HG02840 (cell line): ENCODE measurements at regions not wholly inside any gene's neighbourhood (a gene's known extent, or its start where the extent isn't known, plus 50 kb on each side); places are given as distances from the start of the nearest gene placed in this dataset.

Experiments
- ATAC-seq: cut with Tn5 transposase; IDR thresholded peaks from one replicate; pipeline ENCODE4 v1.9.1; 2021; ENCODE audit warnings: mild to moderate bottlenecking, moderate library complexity, moderate number of reproducible peaks; ENCODE audit not compliant: unreplicated experiment, low FRiP score

DNA sequence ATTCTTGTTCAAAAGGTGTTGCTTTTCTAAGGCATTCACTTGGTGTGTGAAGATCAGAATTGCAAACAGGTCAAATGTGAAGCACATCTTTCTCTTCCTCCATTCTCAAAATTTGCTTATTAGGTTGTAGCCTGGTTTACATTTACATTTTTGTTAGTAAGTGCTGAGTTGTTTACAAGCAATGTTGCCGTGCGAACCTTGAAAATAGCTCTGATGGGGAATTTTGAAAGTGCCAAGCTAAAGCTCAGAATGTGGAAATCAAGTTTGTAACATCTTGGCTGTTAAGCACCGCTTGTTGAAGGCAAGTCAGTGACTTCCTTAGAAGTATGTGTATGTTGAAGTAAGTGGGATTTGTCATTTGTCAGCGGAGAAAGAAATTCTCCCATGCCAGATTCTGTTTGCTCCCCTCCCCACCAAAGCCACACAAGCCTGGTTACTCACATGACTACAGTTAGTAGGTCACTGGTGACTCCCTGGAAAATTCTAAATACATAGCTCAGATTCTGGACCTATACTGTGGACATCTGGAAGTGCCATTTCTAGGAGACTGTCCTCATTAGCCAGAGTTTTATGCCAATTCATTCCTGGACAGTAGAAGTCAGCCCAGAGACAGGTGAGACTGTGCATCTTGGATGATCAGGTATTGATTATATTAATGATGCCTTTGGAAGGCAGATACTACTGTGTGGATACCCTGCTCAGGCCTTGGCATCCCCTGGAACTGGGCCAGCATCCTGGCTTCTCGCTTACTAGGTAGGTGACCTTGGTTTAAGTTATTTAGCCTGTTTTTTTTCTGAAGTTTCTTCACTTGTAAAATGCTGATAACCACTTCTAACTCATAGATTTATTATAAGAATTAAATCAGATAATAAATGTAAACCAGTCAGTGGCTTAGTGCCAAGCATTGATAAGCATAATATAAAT is 390.6 kb upstream of the SEMA6D start:
- ATAC-seq, result no peak

DNA sequence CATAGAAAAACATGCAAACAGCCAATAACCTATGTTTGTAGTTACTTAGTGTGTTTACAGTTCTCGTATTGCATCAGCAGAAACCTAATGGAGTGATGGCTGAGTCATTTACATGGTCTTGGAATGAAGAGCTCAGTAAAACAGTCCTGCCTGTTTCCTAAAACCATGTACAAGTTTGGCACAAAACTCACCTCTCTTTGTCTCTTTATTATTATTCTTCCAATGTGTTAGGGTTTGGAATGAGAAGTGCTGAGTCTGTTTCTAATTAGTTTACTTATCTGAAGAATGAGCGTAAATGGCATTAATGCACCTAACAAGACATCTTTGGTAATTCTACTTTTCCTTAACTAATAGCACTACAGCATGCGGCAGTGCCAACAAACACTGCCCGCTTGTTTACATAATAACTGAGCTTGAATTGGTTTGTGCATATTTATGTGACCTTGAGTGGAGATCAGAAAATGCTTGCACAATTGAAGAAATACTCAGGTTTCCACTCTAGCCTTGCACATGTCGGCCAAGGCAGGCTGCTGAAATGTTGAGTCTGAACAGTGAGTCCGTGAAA is 385.4 kb upstream of the SEMA6D start:
- ATAC-seq, result no peak

DNA sequence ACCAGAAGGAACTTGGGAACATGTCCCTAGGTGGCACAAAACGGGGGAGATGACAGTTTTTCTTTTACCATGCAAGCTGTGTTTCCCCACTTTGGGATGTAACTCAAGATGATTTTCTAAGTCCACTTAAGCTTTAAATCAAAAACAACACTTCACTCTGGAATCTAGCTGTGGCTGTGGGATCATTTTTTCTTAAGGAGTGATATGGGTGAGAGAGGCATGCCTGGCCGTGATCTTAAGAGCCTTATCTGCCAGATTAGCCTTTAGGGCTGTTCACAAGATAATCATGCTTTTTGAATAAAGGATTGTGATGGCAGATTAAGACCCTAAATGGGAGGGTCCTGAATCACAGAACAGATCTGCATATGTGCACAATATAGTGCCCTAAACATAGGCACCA is 384.8 kb upstream of the SEMA6D start:
- ATAC-seq, result no peak

DNA sequence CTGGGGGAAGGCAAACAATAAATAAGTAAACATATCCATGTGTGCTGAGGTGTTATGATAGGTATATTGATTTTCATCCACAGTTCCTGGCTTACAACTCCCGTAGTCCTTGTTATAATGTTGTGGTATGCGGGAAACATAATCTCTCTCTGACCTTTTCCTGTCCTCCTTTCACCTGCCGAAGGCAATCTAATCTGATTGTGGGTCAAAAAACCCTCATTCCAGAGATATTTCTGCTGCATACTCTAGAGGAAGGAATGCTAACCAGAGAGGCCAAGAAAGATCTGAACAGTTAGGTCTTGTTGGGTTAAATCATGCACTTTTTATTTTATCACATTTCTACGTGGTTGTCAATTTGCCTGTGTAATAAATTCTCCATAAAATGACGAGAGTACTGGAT is 383.6 kb upstream of the SEMA6D start:
- ATAC-seq, result no peak

DNA sequence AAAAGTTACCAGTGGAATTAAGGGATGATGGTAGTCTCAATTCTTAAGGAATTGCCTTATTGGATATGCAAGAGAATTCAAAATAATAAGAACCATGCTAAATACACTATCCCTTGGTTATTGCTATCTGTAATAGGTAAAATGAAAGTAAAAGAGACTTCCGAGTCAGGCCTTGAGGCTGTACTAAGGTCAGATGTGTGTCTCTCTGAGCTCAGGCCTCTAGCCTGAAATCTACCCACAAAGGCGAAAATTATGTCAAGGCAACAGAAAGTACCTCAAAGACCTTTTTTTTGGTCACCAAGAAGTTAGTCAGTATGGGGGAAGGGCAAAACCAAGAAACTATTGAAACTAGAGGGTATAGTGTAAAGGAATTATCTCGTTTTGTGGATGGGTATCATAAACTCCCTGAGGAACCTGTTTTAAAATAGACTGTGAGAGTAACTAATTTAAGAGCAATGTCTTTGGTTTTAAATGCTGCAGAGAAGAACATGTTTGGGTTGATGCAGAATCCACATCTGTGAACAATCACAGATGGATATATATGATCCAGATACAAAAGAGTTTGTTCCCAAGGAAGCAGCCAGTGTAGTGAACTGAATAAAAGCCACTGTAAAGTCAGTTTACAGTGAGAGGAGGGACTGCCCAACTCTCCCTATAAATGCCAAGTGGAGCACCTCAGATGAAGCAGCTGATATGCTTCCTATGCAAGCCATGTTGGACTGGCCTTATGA is 382.3 kb upstream of the SEMA6D start:
- ATAC-seq, result no peak

DNA sequence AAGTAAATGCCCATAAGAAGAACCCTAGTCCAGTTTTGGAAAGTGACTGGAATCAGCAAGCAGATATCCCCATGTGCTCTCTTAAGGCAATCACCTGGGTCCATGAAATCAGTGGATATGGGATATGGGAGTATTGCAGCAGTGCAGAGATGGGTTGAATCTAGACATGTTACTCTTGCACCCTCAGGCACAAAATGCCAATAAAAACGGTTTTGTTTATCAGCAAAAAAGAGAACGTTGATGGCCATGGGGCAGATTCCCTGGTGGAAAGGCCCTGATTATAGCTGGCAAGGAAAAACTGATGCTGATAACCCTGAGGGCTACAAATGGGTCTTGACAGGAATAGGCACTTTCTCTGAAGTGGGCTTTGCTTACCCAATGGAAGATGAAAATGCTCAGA is 380.2 kb upstream of the SEMA6D start:
- ATAC-seq, result no peak

DNA sequence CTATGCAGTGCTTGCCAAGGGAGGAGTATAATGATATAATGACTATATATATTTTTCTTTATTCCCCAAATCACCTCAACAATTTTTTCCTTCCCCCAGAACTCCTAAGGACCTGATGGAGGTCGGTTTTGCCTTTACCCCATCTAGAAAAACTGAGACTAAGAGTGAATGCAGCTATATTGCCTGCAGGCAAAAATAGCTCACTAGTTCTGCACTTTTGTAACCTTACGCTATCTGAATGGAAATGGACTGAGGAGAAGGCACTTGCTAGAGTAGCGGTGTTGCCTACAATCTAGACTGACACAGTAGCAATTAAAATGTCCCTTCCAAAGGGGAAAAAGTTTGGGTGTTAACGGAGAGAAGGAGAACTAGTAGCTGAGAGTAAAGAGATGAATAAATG is 379.5 kb upstream of the SEMA6D start:
- no peak for ATAC-seq

DNA sequence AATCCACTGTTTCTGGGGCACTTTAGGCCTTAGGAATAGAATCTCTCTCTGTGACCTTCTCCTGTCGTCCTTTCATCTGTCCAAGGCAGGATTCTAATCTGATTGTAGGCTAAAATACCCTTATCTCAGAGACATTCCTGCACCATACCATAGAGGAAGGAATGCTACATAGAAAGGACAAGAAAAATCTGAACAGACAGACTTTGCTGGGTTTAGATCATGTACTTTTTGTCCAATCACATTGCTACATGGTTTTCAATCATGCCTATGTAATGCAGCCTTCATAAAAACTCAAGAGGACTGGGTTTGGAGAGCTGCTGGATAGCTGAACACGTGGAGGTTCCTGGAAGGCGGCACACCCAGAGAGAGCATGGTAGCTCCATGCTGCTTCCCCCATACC is 378.5 kb upstream of the SEMA6D start:
- ATAC-seq, result no peak

DNA sequence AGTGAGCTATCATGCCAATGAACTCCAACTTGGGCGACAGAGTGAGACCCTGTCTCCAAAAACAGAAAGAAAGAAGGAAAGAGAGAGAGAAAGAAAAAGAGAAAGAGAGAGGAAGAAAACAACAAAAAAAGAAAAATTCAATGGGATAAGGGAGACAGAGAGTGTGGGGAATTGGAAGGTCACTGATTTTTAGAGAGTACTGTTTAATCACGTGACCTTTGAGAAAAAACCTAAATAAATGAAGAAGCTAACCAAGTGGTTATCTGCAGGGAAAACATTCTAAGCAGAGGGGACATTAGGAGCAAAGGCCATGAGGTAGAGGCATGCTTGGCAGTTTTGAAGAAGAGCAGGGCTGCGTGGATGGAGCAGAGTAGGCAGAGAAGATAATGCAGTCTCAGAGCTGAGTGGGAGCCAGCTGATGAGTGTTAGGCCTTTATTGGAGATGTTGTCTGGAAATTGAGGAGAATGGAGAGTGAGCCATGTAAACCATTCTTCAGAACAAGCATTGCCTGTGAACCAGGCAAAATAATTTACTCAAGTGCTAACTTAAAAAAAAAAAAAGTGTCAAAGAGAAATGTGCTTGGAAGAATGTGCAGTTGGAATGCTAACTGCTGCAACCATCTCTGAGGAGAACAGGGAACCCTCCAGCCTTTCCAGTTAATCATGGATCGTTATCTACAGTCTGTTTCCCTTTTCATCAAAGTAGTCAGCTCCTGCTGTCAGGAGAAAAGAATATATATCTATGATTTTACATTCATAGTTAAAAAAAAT is 377.3 kb upstream of the SEMA6D start:
- ATAC-seq, result no peak

DNA sequence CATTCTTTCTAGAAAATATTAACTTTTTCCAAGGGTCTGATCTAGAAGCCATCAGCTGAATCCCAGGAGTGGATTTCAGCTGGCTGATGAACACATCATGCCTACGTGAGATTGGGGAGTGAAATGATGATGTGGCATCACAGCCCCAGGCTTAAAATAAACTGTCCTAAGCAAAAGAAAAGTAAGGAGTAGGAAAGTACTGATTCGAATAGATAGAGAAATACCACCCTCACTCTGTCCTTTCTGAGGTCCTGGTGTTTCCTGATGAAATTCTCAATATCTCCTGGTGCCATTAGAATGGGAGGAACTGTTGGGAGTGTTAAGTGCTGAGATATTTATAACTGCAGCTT is 376.8 kb upstream of the SEMA6D start:
- ATAC-seq, result no peak

DNA sequence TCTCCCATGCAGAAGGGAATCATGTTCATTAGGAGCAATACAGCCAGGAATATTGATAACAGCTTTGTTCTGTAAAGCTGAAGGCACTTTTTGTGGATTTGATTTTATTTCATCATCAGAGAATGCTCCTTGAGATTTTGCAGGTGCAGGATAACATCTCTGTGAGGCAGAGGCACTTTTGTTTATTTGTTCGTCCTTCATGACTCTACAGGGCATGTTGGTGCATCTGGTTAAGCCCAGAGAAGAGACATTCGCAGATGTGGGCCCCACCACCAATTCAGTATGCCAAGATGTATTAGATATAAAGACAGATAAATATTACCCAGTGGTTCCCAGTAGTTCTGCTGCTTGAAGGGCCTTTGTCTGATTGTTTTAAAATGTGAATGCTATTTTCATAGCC is 368.1 kb upstream of the SEMA6D start:
- ATAC-seq, result no peak

DNA sequence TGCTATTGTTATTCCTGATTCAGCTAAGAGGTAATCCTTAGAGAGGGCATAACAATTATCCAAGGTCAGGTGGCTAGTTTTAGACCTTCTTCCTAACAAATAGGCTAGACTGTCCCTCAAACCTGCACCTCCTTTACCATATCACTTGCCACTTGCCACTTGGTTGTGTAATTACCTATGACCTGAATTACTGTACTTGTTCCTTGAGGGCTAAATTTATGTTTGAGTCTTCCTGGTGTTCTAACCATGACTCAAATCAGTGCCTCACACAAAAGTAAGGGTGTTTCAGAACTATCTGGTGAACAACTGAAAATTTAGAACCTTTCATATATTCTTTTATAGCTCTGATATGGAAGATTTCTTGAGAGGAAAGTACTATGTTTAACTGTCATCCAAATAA is 365.8 kb upstream of the SEMA6D start:
- no peak for ATAC-seq

DNA sequence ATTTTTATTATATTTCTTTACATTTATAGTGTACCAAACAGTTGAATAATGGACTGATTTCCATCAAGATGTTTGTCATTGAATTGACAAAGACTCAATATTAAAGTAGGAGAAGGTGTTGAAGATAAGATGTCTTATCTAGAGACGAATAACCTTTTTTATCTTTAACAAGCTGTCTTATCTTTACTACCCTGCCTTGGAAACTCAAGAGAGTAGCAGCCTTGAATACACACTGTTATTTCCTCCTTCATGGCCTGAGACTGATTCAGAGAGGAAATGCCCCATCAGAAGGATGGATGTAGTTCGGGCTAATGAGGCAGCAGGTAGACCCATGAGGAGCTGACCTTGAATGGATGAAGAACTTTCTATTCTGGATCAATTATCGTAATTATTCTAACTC is 365.1 kb upstream of the SEMA6D start:
- no peak for ATAC-seq

DNA sequence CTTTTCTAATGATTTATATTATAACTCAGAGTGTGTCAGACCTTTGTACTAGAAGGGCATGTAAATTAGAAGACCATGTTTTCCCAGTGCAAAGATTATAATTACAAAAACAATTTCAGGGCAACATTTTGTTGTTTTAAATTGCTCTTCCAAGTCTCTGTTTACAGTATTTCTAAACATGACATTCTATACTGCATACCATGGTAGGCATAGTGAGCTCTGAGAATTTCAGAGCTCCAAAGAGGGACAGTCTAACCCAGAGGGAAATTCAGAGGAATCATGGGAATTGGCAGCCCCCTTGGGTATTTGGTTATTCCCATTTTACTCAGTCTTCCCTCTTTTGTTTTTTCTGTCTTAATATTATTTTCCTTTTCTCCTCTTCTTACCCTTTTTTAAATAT is 361.5 kb upstream of the SEMA6D start:
- ATAC-seq, result no peak

DNA sequence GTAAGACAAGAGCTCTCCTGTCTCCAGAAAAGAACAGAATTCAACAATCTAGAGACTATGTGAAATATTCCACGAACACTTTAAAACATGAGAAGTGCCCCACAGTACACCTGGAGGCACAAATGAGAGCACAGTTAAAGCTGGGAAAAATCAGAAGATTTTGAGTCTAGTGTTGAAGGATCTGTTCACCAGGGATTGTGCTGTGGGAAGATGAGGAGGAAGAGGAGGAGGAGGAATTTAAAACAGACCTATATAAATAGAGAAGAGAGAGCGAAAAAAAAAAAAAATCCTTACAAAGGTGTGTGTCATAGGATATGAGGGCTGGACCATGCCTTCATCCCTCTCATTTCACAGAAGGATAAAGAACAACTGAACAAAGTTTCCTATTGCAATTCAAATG is 361.0 kb upstream of the SEMA6D start:
- no peak for ATAC-seq

DNA sequence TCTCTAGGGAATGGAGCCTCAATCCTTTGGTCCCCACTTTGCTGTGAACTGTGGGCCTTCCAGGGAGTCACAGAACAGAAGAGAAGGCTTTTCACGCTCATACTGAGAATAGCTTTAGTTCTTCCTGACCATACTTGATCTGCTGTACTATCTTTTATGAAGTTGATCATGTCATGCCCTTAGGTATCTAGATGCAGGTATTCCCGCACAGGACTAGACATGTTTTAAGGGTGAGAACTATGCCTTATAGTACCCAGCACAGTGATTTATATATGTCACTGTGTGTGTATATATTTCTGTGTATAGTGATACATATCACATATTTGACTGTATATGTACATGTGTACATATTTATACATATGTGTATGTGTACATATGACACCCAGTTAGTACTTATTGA is 358.4 kb upstream of the SEMA6D start:
- ATAC-seq, result no peak

DNA sequence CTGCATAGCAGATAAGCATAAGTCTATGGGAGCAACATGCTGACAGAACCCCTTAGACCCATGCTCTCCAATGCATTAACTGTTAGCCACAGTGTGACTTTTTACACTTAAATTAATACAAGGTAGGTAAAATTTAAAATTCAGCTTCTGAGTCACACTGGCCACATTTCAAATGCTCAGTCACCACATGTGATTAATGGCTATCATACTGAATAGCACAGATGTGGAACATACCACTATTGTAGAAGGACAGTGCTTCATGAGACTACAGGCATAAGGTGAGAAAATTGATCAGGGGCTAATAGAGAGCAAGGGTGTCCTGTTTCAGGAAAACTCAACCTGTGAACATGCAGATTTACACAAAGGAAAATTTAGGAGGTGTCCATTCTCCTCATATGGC is 357.0 kb upstream of the SEMA6D start:
- no peak for ATAC-seq

DNA sequence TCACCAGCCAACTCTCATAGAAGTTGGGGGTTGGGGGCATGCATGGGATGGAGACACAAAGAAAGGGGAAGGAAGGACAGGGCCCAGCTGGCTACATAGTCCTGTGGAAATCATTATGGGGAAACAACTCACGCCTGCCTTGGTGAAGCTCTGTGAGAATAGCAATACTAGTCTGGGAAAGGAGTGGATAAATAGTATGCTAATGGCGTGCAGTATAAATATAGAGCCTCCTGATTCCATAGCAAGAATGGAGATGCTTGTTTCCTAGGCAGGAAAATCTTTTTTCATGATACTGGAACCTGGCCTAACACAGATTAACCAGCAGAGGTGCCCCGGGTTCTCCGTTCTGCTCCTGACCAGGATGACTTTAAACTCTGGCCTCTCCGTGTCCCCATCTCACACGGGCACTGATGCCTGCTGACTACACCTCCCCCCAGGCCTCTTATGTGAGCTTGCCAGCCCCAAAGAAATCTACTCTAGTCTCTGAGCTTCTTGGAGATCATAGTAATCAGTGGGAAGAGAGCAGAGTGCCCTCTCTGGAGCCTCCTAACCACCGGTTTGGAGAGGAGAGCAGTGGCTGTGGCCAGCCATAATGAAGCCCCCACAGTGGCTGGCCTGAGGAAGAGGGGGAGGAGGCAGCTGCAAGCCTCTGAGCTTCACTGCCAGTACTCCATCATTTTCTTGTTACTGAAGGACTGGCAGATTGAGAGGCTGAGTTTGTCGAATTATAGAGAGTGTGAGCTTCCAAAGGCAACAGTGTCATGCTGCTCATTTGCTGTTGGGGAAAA is 355.0 kb upstream of the SEMA6D start:
- ATAC-seq, result no peak

DNA sequence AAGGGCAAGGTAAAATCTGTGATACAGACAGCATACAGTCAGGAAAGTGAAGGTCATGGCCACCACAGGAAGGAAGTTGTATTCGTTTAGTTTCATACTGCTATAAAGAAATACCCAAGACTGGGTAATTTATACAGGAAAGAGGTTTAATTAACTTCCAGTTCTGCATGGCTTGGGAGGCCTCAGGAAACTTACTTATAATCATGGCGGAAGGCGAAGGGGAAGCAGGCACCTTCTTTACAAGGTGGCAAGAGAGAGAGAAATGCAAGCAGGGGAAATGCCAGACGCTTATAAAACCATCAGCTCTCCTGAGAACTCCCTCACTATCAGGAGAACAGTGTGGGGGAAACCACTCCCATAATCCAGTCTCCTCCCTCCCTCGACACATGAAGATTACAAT is 353.7 kb upstream of the SEMA6D start:
- ATAC-seq, result no peak
